Glutamatergic neuron (in vitro differentiated cells): ENCODE measurements at regions not wholly inside any gene's neighbourhood (a gene's known extent, or its start where the extent isn't known, plus 50 kb on each side); places are given as distances from the start of the nearest gene placed in this dataset.

Experiments
- DNase-seq: peaks from one replicate; pipeline ENCODE4 v3.0.0; 2022
- H3K27ac Mint-ChIP-seq: one replicate; pipeline ENCODE4 v1.8.0; 2020; ENCODE audit warnings: mild to moderate bottlenecking, mixed read lengths, inconsistent platforms; ENCODE audit not compliant: unreplicated experiment
- H3K27me3 Mint-ChIP-seq: one replicate; pipeline ENCODE4 v1.8.0; 2020; ENCODE audit warnings: mild to moderate bottlenecking, moderate library complexity, mixed read lengths, inconsistent platforms; ENCODE audit not compliant: unreplicated experiment
- H3K36me3 Mint-ChIP-seq: one replicate; pipeline ENCODE4 v1.8.0; 2020; ENCODE audit warnings: mild to moderate bottlenecking, mixed read lengths, inconsistent platforms; ENCODE audit not compliant: unreplicated experiment
- H3K4me1 Mint-ChIP-seq: one replicate; pipeline ENCODE4 v1.8.0; 2020; ENCODE audit warnings: mild to moderate bottlenecking, low read depth, mixed read lengths, inconsistent platforms; ENCODE audit not compliant: unreplicated experiment
- H3K4me3 Mint-ChIP-seq: one replicate; pipeline ENCODE4 v1.8.0; 2020; ENCODE audit warnings: mild to moderate bottlenecking, mixed read lengths, inconsistent platforms; ENCODE audit not compliant: unreplicated experiment
- H3K9me3 Mint-ChIP-seq: one replicate; pipeline ENCODE4 v1.8.0; 2020; ENCODE audit warnings: mild to moderate bottlenecking, moderate library complexity, mixed read lengths, inconsistent platforms; ENCODE audit not compliant: unreplicated experiment
- CTCF ChIP-seq: fragments of 200-600 bp; sonication (generic); IDR thresholded peaks from one replicate; pipeline ENCODE4 v1.5.0; 2021; ENCODE audit not compliant: partially characterized antibody, unreplicated experiment

- TF ChIP-seq CTCF, result no peak
- peak overlapping the region; percentile 42 for H3K4me3 Mint-ChIP-seq
These were observed 301.2 kb downstream of the SEC14L1 start for GRCh38 chr17:77441940-77442339.

GRCh38 chr17:77442976-77443747 lies 302.4 kb downstream of the SEC14L1 start:
- Mint-ChIP-seq H3K4me1 (peaks cover 50% of the 10 kb centered on the region), H3K27me3 (peaks cover 8% of the 10 kb centered on the region), H3K27ac (peak overlapping the region; percentile 45), H3K4me3 (no peak overlapping the region), H3K36me3 (no peaks in the 10 kb centered on the region), H3K9me3 (peaks cover 4% of the 10 kb centered on the region)
- TF ChIP-seq CTCF, result no peak
- no peak for DNase-seq

More at GRCh38 chr17:77441940-77442339, 301.2 kb downstream of the SEC14L1 start:
- peak overlapping the region; percentile 69 for H3K27ac Mint-ChIP-seq
- H3K27me3 Mint-ChIP-seq, result peaks cover 7% of the 10 kb centered on the region
- no peak for DNase-seq
- H3K36me3 Mint-ChIP-seq, result no peaks in the 10 kb centered on the region
- peaks cover 53% of the 10 kb centered on the region for H3K4me1 Mint-ChIP-seq
- peaks cover 4% of the 10 kb centered on the region for H3K9me3 Mint-ChIP-seq

- Mint-ChIP-seq H3K4me1 (peaks cover 45% of the 10 kb centered on the region), H3K27me3 (peaks cover 6% of the 10 kb centered on the region), H3K9me3 (peaks cover 4% of the 10 kb centered on the region), H3K36me3 (no peaks in the 10 kb centered on the region), H3K4me3 (peak overlapping the region; percentile 63), H3K27ac (peak overlapping the region; percentile 83)
- no peak for DNase-seq
- TF ChIP-seq CTCF, result no peak
These were observed 303.0 kb downstream of the SEC14L1 start for GRCh38 chr17:77443748-77444260.

GRCh38 chr17:77444628-77444983 lies 303.8 kb downstream of the SEC14L1 start:
- peaks cover 9% of the 10 kb centered on the region for H3K27me3 Mint-ChIP-seq
- peaks cover 2% of the 10 kb centered on the region for H3K9me3 Mint-ChIP-seq
- no peak for TF ChIP-seq CTCF
- peaks cover 46% of the 10 kb centered on the region for H3K4me1 Mint-ChIP-seq
- H3K4me3 Mint-ChIP-seq, result peak overlapping the region; percentile 81
- no peaks in the 10 kb centered on the region for H3K36me3 Mint-ChIP-seq
- H3K27ac Mint-ChIP-seq, result peak overlapping the region; percentile 83
- DNase-seq, result no peak
